ENCODE measurements at regions not wholly inside any gene's neighbourhood (a gene's known extent, or its start where the extent isn't known, plus 50 kb on each side); places are given as distances from the start of the nearest gene placed in this dataset.
"Not testable (repeated sequence)": the region's sequence is repeated elsewhere in the genome, so short reads cannot be mapped to it uniquely, and the experiment has no call there.

DNA sequence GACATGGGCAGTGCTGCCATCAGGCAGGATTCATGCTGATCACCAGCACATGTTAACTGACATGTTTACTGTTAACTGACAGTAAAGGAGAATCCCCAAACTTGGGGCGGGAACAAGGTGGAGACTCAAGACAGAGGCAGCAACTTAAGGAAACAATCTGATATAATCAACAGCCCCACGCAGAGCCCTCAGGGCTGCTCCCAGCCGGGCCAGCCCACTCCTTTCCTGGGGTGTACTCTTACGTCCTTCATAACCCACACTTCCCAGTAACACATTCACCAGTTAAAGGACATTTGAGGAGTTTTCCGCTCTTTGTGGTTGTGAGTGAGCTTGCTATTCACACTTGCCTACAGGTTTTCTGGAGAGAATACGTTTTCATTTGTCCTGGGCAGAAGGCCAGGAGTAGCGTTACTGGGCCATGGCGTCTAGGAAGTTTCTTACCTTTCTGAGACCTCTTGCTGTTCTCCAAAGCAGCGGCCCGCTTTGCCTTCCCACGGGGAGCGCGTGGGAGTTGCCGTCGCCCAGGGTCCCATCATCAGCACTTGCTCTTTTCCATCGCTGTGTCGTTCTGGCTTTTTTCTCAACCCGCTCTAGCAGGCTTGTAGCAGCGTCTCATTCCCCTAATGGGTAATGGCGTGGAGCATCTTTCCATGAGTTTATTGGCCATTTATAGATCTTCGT is 56.4 kb downstream of the FOXF2 start:
- H3K36me3 Mint-ChIP-seq (ENCODE audit: low read depth), result no peaks in the 10 kb centered on the region
- H3K27me3 Mint-ChIP-seq, result peaks cover 45% of the 10 kb centered on the region
- DNase-seq, result no peak
- H3K27ac Mint-ChIP-seq, result no peak overlapping the region
- no peak overlapping the region for H3K4me3 Mint-ChIP-seq
- H3K4me1 Mint-ChIP-seq (ENCODE audit: low read depth), result no peaks in the 10 kb centered on the region
- H3K9me3 Mint-ChIP-seq, result no peaks in the 10 kb centered on the region

DNA sequence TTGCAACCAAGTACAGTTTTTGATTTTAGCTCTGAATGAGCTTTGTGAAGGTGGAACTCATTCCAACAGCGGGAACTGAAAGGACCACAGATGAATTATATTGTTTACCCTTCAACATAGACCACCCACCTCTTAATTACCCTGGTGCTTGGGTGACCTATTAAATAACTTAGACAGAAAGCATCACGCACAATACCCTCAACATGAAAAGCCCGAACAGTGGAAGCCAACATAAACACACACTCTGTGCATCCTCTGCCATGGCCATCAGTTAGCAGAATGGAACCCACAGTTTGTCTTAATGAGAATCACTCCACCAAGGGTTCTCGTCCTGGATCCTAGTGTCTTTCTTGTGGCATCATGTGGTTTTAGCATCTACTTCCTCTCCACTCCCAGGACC is 60.5 kb downstream of the FOXF2 start:
- H3K9me3 Mint-ChIP-seq, result peaks cover 10% of the 10 kb centered on the region

DNA sequence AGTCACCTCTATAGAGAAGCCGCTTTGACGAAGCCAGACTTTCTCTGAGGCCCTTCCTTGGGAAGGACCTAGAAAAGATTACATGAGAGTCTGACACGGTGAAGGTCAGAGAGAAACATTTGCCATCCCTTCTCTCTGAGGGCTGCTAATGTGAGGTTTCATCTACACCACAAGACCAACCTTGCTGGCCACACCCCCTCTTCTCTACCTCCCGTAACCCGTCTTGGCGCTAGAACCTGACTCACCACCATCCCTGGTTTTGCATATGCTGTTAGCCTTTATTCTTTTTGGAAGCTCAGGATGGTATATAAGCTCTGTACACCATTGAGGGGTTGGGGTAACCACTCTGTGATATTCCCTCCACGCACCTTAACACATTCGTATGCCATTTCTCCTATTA is 63.6 kb downstream of the FOXF2 start:
- H3K27me3 Mint-ChIP-seq, result peaks cover 45% of the 10 kb centered on the region
- H3K27ac Mint-ChIP-seq, result no peak overlapping the region

More for the DNA sequence above, 60.5 kb downstream of the FOXF2 start:
- Mint-ChIP-seq H3K27ac (no peak overlapping the region), H3K27me3 (peaks cover 50% of the 10 kb centered on the region), H3K4me1 (ENCODE audit: low read depth) (no peaks in the 10 kb centered on the region), H3K36me3 (ENCODE audit: low read depth) (no peaks in the 10 kb centered on the region), H3K4me3 (no peak overlapping the region)
- DNase-seq, result no peak

DNA sequence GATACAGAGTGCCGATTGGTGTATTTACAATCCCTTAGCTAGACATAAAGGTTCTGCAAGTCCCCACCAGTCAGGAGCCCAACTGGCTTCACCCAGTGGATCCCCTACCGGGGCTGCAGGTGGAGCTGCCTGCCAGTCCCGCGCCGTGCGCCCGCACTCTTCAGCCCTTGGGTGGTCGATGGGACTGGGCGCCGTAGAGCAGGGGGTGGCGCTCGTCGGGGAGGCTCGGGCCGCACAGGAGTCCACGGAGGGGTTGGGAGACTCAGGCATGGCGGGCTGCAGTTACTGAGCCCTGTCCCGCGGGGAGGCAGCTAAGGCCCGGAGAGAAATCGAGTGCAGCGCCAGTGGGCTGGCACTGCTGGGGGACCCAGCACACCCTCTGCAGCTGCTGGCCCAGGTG is 67.4 kb downstream of the FOXF2 start:
- H3K27ac Mint-ChIP-seq; H3K4me3 Mint-ChIP-seq; H3K9me3 Mint-ChIP-seq; H3K36me3 Mint-ChIP-seq (ENCODE audit: low read depth); H3K4me1 Mint-ChIP-seq (ENCODE audit: low read depth); DNase-seq: not testable (repeated sequence)
- peaks cover 16% of the 10 kb centered on the region for H3K27me3 Mint-ChIP-seq

More for the DNA sequence above, 63.6 kb downstream of the FOXF2 start:
- DNase-seq, result no peak
- Mint-ChIP-seq H3K4me3 (no peak overlapping the region), H3K4me1 (ENCODE audit: low read depth) (no peaks in the 10 kb centered on the region), H3K36me3 (ENCODE audit: low read depth) (no peaks in the 10 kb centered on the region), H3K9me3 (peaks cover 10% of the 10 kb centered on the region)

DNA sequence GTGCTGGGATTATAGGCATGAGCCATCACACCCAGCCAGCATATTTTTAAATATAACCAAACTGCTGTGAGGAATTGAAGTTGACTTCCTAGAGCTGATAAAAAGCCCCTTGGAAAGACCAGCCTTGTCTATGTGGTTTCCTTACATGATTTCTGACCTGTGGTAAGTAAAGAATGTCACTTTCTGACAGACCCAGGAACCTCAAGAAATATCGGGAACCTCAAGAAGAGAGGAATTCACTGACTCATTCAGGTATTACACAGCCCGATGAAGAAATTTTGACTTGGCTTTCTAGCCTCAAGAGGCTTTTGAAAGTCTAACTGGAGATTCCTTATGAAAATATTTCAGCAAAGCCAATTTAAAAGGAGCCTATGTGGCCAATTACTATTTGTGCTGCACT is 71.8 kb downstream of the FOXF2 start:
- no peaks in the 10 kb centered on the region for H3K4me1 Mint-ChIP-seq (ENCODE audit: low read depth)
- no peaks in the 10 kb centered on the region for H3K36me3 Mint-ChIP-seq (ENCODE audit: low read depth)
- no peaks in the 10 kb centered on the region for H3K9me3 Mint-ChIP-seq
- H3K27me3 Mint-ChIP-seq, result peaks cover 11% of the 10 kb centered on the region
- no peak overlapping the region for H3K4me3 Mint-ChIP-seq
- DNase-seq, result no peak
- H3K27ac Mint-ChIP-seq, result no peak overlapping the region

DNA sequence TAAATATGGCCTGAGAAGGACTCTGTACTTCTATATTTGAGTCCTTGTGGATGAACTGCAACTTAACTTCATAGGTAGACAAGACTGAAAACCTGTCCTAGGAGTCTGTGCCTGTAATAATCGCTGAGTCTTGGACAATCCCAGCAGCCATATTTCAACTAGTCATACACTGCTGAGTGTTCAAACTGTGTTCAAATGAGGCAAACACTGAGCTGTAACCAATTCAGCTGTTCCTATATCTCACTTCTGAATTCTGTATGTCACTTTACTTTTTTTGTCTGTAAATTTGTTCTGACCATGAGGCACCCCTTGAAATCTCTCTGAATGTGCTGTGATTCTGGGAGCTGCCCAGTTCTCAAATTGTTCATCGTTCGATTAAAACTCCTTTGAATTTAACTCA is 72.4 kb downstream of the FOXF2 start:
- Mint-ChIP-seq H3K27me3 (peaks cover 11% of the 10 kb centered on the region), H3K36me3 (ENCODE audit: low read depth) (no peaks in the 10 kb centered on the region), H3K4me1 (ENCODE audit: low read depth) (no peaks in the 10 kb centered on the region), H3K9me3 (no peaks in the 10 kb centered on the region), H3K4me3 (no peak overlapping the region), H3K27ac (no peak overlapping the region)
- DNase-seq, result no peak

DNA sequence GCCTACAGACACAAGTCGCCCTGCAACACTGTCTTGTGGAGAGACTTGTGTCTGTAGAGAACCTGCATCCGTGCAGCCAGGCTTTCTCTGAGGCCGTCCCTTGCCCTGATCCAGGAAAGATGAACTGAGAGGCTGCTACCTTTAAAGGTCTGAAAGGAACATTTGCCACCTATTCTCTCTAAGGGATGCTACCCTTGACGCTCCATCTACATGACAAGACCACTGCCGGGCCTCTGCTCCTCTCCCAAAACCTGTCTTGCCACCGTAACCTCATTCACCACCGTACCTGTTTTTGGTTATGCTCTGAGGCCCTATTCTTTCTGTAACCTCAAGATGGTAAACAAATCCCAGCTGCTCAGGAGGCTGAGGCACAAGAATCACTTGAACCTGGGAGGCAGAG is 73.9 kb downstream of the FOXF2 start:
- Mint-ChIP-seq H3K27me3 (peaks cover 20% of the 10 kb centered on the region), H3K4me3 (no peak overlapping the region), H3K4me1 (ENCODE audit: low read depth) (no peaks in the 10 kb centered on the region), H3K27ac (no peak overlapping the region), H3K9me3 (no peaks in the 10 kb centered on the region), H3K36me3 (ENCODE audit: low read depth) (no peaks in the 10 kb centered on the region)
- DNase-seq, result no peak

DNA sequence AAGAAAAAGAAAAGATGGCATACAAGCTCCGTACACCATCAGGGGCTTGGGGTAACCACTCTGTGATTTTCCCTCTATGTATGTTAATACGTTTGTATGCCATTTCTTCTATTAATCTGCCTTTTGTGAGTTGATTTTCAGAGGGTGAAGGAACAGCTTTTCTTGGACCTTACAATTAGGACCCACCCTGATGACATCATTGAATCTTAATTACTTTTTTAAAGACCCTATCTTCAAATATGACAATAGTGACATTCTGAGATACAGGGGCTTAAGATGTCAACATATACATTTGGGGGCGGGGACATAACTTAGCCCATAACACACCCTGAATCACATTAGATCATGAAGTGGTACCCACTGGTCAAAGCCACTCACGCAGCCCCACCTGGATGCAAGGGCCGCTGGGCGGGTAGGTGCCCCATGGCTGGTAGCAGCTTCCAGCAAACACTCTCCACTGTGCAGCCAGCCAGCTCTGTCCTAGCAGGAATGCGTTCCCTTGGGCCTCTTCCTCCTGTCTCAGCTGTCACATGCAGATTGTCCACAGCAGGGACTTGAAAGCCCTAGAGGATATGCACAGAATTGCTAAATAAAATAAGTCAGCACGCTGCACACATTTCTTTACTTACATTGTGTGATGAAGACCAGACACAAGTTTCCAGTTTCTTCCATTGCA is 74.5 kb downstream of the FOXF2 start:
- Mint-ChIP-seq H3K9me3 (no peaks in the 10 kb centered on the region), H3K36me3 (ENCODE audit: low read depth) (no peaks in the 10 kb centered on the region), H3K27me3 (peaks cover 20% of the 10 kb centered on the region), H3K27ac (no peak overlapping the region), H3K4me3 (no peak overlapping the region), H3K4me1 (ENCODE audit: low read depth) (no peaks in the 10 kb centered on the region)
- no peak for DNase-seq

DNA sequence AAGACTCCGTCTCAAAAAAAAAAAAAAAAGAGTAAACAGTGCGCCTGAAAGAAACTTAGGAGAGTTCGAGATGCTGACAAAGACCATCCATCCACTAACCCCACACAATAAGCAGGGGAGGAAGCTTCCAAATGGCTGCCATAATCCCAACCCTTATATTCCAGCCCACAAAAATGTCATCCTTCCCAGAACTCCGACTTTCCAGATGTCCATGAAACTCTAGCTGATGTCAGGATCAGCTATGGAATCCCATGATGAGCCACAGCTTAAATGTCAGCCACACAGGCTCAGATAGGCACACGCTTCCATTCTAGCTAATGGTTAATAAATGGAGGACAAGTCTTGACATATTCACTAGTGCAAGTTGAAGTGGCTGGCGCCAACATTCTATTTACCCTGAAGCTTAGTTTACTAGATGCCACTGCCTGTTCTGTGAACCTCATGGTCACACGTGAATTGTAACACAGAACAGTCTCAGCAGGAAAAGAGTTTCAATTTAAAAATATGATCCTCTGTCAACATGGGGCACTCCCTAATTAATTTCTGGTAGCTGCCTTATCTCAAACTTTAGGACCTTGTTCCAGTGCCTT is 75.5 kb downstream of the FOXF2 start:
- no peak overlapping the region for H3K27ac Mint-ChIP-seq
- no peak overlapping the region for H3K4me3 Mint-ChIP-seq
- DNase-seq, result no peak
- H3K9me3 Mint-ChIP-seq, result no peaks in the 10 kb centered on the region
- no peaks in the 10 kb centered on the region for H3K36me3 Mint-ChIP-seq (ENCODE audit: low read depth)
- H3K4me1 Mint-ChIP-seq (ENCODE audit: low read depth), result no peaks in the 10 kb centered on the region
- H3K27me3 Mint-ChIP-seq, result peaks cover 24% of the 10 kb centered on the region

DNA sequence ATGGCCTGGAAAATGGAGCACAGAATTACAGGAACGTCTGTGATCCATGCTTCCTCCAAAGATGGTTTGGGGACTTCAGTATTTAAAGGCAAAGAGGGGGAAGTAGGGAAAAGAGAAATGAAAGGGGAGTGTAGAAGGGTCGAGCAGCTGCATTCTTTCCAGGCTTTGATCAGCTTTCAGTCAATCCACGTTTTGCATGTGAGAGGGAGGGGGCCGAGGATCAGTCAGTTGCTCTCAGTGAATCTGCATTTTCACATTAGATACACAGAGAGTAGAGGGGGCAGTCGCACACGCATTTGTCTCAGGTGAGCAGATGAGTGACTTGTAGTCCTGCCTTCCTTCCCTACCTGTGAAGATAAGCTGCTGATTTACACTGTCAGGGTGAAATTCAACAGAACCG is 78.8 kb downstream of the FOXF2 start:
- peaks cover 35% of the 10 kb centered on the region for H3K27me3 Mint-ChIP-seq
- no peak overlapping the region for H3K27ac Mint-ChIP-seq

DNA sequence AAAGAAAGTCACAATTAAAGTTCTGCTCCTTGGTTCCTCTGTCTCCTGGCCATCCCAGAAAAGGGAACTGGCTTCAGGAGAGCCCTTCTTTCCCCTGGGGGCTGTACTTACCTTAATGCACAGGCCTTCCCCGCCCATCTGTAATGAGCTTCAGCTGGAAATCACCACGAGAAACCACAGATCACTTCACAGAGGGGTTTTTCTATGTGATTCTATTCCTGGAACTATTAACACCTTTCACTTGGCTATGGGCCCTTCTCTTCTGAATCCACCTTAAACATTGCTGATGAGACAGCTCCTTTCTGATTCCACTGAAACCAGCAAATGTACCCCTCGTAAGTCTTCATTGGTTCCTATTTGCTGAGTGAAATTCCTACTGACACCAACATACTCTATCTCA is 80.7 kb downstream of the FOXF2 start:
- Mint-ChIP-seq H3K4me3 (no peak overlapping the region), H3K9me3 (no peaks in the 10 kb centered on the region), H3K27ac (no peak overlapping the region), H3K4me1 (ENCODE audit: low read depth) (no peaks in the 10 kb centered on the region), H3K36me3 (ENCODE audit: low read depth) (no peaks in the 10 kb centered on the region), H3K27me3 (peaks cover 39% of the 10 kb centered on the region)
- no peak for DNase-seq

More for the DNA sequence above, 78.8 kb downstream of the FOXF2 start:
- DNase-seq, result no peak
- H3K4me3 Mint-ChIP-seq, result no peak overlapping the region
- no peaks in the 10 kb centered on the region for H3K36me3 Mint-ChIP-seq (ENCODE audit: low read depth)
- no peaks in the 10 kb centered on the region for H3K4me1 Mint-ChIP-seq (ENCODE audit: low read depth)
- no peaks in the 10 kb centered on the region for H3K9me3 Mint-ChIP-seq

DNA sequence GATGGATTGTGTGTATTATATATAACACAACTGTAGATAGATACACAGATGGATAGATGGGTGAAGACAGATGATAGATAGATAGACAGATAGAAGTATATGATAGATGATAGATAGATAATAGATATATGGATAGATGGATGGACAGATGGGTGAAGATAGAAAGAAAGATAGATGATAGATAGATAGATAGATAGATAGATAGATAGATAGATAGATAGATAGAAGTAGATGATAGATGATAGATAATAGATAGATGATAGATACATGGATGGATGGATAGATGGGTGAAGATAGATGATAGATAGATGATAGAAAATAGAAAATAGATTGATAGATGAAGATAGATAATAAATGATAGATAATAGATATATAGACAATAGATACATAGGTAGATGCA is 83.3 kb downstream of the FOXF2 start:
- DNase-seq, result no peak
- no peaks in the 10 kb centered on the region for H3K4me1 Mint-ChIP-seq (ENCODE audit: low read depth)
- H3K4me3 Mint-ChIP-seq, result no peak overlapping the region
- no peaks in the 10 kb centered on the region for H3K9me3 Mint-ChIP-seq
- no peak overlapping the region for H3K27ac Mint-ChIP-seq
- H3K27me3 Mint-ChIP-seq, result peaks cover 41% of the 10 kb centered on the region
- no peaks in the 10 kb centered on the region for H3K36me3 Mint-ChIP-seq (ENCODE audit: low read depth)

DNA sequence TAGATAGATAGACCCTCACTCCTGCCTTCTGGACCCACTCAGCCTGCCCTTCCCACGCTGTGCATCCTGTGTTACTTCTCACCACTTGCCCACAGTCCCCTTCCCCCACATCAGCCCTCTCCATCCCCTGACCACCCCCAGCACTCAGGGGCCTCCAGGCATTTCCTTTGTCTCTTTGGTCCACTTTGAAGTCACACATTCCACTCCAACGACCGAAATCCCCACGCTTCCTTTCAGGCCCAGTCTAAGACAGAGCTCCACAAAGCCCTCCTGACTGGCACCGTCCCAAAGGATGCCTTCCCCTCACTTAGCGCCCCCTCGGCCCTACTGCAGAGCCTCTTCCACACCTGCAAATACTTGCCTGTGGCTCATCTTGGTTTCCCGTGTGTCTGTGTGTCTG is 83.8 kb downstream of the FOXF2 start:
- no peak overlapping the region for H3K4me3 Mint-ChIP-seq
- no peaks in the 10 kb centered on the region for H3K4me1 Mint-ChIP-seq (ENCODE audit: low read depth)
- no peaks in the 10 kb centered on the region for H3K9me3 Mint-ChIP-seq
- no peaks in the 10 kb centered on the region for H3K36me3 Mint-ChIP-seq (ENCODE audit: low read depth)
- no peak overlapping the region for H3K27ac Mint-ChIP-seq
- DNase-seq, result no peak
- peaks cover 36% of the 10 kb centered on the region for H3K27me3 Mint-ChIP-seq

DNA sequence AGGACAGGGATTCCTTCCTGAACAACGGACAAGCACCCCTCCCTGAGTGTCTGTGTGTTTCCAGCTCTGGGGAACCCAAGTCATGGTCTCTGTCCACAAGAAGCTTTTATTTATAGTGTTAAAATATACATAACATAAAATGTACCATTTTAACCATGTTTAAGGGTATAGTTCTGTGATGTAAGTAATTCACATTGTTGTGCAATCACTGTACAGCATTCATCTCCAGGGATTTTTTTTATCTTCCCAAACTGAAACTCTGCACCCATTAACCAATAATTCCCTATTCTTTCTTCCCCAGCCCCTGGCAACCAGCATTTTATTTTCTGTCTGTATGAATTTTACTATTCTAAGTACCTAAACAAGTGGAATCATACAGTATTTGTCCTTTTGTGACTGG is 84.2 kb downstream of the FOXF2 start:
- Mint-ChIP-seq H3K27me3 (peaks cover 34% of the 10 kb centered on the region), H3K36me3 (ENCODE audit: low read depth) (no peaks in the 10 kb centered on the region), H3K27ac (no peak overlapping the region), H3K4me3 (no peak overlapping the region), H3K9me3 (no peaks in the 10 kb centered on the region), H3K4me1 (ENCODE audit: low read depth) (no peaks in the 10 kb centered on the region)
- DNase-seq, result no peak

DNA sequence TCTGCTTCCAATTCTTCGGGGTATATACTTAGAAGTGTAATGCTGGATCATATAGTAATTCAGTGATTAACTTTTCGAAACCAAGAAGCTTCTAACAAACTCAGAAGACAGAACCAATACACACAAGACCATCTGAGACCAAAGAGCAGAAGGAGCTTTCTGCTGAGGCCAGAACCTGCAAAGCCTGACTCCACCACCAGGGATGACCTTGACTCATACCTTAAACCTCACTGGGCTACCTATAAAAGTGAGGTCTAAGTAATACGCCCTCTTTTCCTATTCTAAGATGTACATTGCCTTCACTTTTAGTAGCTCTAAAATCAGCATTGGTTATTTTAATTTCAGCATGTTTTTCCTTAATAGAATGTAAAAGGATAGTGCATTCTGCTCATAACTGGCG is 84.8 kb downstream of the FOXF2 start:
- Mint-ChIP-seq H3K36me3 (ENCODE audit: low read depth) (no peaks in the 10 kb centered on the region), H3K9me3 (no peaks in the 10 kb centered on the region), H3K27me3 (peaks cover 31% of the 10 kb centered on the region), H3K4me1 (ENCODE audit: low read depth) (no peaks in the 10 kb centered on the region), H3K27ac (no peak overlapping the region), H3K4me3 (no peak overlapping the region)
- DNase-seq, result no peak
